Brain pericyte (primary cell): ENCODE measurements at regions not wholly inside any gene's neighbourhood (a gene's known extent, or its start where the extent isn't known, plus 50 kb on each side); places are given as distances from the start of the nearest gene placed in this dataset.
"Not testable (repeated sequence)": the region's sequence is repeated elsewhere in the genome, so short reads cannot be mapped to it uniquely, and the experiment has no call there.

Experiments
- DNase-seq: peaks from one replicate; pipeline ENCODE4 v3.0.0-alpha.2; 2012; ENCODE audit warnings: low read depth, low spot score

DNA sequence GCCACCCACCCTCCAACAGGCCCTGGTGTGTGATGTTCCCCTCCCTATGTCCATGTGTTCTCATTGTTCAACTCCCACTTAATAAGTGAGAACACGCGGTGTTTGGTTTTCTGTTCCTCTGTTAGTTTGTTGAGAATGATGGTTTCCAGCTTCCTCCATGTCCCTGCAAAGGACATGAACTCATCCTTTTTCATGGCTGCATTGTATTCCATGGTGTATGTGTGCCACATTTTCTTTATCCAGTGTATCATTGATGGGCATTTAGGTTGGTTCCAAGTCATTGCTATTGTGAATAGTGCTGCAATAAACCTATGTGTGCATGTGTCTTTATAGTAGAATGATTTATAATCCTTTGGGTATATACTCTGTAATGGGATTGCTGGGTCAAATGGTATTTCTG lies 424.2 kb upstream of the MEF2C start:
- DNase-seq, result not testable (repeated sequence)

DNA sequence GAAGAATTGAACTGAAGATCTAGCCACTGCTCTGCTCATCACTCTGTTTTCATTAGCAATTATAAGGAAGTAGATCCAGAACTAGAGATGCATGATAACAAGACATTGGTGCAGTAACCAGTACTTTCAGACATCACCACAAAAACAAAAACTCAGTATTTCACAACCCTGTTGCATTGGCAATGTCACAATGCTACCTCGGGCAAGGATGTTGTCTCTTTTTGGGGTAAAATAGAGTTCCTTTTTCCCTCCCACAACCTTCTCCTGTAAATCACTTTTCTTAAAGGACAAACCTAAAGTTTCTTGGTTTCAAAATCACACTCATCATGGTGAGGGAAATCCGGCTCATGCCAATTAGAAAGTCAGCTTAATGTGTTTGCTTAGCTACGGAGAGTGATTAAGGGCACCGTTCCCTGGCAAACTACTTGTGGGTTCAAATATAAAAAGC lies 420.1 kb upstream of the MEF2C start:
- DNase-seq, result no peak

DNA sequence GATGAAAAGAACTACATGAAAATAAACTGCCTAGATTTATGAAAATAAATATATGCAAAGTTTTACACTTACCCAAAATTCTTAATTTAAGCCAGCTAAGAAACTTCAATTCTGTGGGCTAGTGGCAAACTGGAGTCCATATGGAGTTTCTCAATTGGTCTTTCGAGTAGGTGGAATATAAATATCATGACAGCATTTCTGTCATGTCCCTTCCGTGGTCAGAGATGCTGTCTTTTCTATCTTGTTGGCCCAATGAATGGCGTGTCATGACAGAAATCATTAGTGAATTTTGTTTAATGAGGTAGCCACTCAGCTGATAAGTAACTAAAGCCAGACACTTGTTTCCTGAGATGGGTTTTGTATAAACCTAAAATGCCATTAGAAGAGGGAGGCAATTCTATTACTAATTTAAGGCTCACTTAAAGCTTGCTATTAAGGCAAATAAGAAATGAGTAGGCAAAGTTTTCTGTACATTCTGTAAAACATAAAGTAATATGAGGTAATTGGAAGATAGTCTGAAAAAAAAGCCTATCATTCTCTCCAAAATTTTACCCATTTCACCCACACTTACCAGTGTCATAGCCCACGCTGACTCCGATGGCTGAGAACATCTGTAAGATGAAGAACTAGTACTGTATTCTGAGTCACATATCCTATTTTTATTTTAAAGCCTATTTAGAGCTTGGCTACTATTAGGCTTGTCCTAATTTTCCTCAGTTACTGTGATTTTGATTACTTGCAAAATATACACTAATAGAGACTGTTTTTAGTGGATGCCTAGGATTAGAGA lies 419.3 kb upstream of the MEF2C start:
- no peak for DNase-seq

DNA sequence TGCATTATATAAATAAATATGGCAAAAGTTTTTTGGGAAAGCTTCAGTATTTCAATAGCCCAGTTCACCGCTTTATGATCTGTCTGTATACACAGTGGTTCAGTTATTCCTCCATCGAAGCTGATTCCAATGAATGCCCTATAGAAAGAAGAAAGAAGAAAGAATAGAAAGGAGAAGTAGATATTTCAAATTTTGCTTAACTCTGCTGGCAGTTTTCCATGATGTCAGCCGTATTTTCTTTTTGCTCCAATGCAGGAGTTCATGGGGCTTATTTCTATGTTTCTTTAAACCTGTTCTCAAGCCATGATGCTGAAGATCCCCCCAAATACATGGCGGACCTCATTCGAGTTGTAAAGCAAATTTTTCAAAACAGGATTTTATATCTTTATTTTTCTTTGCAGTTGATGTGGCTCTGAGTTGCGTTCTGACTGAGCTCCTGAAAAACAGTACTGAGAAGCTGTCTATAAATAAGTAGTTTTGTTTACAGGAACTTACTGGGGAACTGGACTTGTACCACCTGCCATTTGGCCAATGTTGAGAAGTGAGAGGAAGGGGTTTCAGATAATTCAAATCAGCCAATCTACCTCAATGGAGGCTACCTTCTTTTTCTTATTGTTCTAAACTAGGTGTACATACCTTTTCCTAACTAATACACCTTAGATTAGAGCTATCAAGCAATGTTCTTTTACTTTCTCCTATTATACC lies 418.5 kb upstream of the MEF2C start:
- no peak for DNase-seq

DNA sequence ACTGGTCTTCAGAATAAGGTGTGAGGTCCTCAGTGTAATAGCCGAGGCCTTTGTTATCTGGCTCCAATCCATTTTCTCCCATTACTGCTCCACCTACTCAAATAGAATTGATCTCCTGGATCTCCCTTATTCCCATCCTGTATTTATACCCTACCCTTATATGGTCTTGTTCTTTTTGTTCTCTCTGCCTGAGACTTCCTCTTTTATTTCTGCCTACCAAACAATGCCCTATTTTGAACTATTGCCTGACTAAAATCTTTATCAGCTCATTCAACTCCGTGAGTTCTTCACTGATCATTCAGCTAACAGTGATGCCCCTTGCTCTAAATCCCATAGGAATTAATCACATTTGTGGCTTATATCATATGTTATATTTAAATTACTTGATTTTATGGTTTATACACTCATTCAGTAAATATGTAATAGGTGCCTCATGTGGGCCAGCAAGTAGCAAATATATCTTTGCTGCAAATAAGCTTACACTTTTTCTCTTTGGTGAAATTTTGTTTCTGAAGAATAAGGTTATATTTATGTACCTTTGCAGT lies 417.5 kb upstream of the MEF2C start:
- DNase-seq, result no peak

DNA sequence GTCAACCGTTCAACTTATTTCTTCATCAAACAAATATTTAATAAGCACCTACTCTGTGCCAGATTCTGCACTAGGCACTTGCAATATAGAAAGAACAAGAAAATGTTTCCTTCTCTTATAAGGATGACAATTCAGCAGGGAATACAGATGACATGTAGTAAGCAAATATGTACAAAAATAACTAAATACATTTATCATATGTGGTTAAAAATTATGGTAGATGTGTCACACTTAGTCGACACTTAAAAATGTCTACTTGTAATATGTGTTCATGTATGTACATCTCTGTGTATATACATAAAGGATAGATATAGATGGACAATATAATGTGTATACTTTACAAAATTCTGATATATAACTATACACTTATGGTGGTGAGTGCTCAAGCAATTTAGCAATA lies 417.0 kb upstream of the MEF2C start:
- no peak for DNase-seq

DNA sequence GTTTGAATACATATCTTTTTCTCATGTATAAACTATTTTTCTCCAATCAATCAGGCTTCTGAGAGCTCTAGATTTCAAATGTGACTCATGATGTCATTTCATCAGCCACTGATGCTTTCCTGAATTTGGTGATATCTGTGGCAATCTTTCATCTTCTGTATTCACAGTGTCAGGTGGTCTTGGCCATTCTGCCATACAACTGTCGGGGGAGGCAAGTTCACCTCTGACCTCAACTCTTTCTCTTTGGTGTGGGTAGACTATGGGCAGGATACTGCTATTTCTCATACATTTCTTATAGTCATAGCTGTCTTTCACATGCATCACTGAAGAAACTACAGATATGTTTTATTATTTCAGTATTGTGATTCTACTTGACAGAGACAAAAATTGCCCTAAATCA lies 414.1 kb upstream of the MEF2C start:
- DNase-seq, result no peak

DNA sequence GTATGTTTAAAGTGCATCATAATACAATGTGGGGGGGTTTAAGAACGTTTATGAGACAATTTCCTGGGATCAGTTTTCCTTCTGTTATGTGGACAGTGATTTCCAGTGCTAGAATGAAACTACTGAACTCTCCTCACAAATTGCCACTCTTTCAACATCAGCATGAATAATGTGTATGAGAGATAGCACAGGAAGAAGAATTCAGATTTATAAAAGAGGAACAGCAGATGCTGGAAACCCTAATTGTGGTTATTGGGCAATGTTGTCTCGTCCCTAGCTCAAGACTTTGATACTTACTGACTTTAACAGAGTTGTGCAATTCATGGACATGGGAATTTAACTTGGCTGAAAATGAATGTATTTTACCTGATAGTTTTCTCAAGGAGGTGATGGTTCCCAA lies 410.8 kb upstream of the MEF2C start:
- no peak for DNase-seq

DNA sequence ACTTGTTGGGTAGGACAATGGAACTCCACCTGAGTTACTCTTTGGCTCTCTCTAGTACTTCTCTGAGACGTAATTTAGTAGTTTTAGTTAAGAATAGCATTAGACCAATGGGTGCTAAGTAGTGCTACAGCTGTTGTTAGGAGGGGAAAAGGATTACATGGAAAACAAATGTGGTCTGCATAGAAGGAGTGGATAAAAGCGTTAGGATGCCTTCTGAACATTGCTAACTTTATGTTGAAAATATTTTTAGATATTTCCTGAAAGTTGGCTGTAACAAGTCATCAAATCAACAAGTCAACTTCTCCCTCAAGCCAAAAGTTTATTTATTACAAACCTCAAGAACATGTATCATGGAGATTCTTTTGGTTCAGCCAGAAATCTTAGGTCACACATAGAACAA lies 409.5 kb upstream of the MEF2C start:
- no peak for DNase-seq

DNA sequence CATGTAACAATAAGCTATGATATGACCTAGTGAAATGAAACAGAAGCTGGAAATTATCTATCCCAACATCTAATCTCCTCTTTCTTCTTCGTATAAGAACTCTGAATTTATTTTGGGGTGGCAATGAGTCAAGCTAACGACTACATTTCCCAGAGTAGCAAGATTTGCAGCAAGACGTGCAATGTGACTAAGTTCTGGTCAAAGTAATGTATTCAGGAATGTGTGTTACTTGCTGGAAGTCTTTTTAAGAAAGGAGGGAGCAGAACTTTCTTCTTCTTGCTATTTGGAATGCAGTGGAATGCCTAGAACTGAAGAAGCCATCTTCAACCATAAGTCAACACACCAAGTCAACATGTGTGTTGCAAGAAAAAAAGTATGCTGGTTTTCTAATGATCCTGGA lies 406.6 kb upstream of the MEF2C start:
- DNase-seq, result no peak

DNA sequence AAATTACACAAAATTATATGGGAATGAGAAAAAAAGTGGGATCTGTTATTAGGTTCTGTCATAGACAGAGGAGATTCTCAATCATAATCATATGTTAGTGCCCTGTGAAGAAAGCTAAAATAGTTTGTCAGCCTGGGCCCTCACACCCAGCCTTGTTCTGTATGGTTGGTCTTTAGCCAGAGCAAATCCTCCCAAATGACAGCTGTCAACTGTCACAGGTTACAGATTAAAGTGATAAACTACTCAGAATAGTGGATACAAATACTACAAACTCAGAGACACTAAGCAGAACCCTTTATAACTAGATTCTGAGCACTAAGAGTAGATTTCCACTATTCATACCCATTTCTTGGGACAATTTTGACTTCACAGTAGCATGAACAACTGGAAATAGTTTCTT lies 405.0 kb upstream of the MEF2C start:
- no peak for DNase-seq

DNA sequence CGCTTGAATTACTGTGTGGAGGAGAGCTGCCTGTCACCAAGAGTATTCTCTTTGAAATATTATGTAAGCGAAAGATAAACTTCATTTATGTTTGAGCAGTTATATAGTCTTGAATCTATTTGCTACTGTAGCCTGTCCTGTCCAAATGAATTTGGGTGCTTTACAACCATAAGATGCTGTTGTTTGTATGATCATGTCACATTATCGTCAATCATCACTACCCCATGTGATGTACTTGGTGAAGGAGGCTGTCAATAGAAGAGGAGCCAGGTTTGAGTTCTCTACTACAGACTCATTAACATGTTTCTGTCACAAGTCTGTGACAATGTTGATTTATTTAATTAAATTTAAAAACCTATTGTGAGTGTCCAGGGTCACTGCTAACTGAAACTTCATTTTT lies 403.3 kb upstream of the MEF2C start:
- DNase-seq, result no peak

DNA sequence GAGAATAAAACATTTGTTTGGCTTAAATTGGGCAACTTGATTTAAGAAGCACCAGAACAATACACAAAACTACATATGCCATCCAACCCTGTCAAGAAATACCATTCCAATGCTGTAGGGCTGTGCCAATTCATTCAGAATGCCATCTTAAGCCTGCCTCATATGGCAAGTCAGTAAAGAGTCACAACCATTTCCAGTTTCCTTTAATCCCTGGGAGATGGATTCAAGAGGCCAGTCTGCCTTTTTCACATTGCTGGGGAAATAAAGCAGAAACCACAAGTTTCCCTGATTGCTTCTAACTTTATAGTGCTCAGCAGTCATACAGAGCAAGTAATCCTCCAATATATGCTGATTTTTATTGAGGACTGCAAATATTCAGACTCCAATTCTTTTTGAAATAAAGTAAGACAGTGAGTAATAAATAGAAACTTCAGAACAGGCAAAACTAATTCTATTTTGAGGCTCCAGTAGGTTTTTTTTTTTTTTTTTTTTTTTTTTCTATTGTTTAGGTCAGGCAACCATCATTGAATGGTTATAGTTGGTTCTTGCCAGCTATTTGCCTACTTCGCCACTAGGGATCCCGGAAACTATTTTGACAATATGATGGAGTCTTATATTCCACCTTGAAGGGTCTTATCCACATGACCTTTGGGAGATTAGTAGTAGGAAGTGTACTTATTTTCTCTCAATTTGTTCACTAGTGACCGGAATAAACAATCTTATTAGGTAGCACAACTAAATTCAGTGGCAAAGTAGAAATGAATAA lies 400.9 kb upstream of the MEF2C start:
- DNase-seq, result no peak

DNA sequence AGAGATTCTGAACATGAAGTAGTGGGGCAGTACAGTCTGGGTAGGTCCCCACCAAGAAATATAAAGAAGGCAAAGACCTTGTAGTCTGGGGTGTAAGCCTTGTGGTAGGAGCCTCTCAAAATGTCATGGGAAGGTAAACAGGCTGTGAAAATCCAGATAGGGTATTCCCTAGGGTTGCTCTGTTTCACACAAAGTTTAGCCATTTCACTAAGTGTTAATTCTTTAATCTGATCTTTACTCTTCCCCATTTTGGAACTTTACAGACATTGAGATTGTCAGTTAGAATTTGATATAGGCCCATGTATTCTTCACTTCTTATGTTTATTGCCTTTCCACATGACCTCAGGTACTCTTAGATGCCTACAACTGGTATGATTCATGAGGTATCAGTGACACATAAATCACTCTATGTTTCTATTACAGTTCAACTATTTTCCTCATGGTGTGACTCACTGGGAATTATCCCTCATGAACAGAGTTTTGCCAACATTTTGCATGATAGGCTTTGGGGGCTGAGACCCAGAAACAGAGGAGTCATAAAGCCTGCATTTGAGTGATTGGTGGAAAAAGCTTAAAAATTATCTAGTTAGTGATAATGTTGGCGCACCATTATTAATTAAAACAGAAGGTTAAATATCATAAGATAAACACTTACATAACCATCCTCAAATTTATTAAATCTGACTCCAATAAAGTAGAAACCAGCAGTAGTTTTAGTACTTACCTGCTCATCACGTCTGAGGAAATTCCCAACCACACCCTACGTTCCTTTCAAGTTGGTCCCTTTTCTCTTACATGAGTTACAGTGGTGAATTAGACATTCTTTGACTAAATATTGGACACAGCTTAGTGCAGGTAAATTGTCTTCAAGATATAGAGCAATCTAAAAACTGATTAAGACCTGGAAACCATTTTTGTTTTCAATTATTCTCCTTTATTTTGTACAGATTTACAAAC lies 399.8 kb upstream of the MEF2C start:
- no peak for DNase-seq

DNA sequence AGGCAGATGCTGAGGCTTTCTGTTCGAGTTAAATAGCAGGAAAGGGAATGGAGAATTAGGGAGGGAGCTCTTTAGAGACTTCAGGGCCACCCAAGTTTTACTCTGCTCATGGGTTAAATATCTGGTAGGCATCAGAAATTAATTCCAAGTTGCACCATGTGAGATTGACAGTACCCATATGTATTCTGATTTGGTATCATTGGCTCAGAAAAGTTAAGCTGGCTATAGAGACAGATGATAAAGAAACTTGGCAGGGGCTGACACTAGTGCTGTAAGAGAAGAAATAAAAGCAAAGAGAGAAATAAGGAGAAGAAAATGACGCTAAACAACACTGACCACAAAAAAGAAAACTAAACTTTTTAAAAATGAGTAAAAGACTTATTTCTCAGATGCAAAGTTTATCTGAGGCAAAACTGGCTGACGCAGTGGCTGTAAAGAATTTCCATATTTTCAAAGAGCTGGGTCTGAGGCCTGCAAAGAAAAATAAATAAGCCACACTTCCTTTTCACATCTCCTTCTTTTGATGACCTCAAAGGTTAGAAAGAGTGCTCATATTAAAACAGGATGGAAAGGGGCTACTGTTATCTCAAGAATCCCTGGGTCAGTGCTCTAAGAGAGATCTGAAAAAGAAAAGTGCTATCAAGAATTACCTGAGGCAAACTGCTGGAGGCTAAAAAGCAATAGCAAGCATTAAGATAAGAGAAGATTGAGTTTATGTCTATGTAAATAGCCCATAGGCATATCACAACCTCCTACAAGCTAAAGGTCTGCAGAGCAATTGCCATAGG lies 399.0 kb upstream of the MEF2C start:
- DNase-seq, result no peak

DNA sequence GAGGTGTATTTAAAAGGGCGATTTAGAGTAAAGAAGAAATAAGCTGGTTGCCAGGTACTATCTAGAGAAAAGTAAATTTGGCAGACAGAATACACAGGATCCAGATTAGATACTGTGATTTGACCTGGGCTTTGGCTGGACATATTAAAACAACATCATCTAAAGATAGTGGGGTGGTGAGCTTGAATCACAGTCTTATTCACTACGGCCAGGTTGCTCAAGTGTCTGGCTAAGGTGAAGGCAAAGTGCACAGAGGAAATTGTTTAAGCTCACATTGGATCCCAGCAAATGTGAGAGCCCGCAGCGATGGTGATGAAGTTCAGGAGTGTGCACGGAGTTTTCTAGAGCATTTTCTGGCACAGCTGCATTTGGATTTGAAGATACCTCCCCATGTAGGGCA lies 398.2 kb upstream of the MEF2C start:
- no peak for DNase-seq

DNA sequence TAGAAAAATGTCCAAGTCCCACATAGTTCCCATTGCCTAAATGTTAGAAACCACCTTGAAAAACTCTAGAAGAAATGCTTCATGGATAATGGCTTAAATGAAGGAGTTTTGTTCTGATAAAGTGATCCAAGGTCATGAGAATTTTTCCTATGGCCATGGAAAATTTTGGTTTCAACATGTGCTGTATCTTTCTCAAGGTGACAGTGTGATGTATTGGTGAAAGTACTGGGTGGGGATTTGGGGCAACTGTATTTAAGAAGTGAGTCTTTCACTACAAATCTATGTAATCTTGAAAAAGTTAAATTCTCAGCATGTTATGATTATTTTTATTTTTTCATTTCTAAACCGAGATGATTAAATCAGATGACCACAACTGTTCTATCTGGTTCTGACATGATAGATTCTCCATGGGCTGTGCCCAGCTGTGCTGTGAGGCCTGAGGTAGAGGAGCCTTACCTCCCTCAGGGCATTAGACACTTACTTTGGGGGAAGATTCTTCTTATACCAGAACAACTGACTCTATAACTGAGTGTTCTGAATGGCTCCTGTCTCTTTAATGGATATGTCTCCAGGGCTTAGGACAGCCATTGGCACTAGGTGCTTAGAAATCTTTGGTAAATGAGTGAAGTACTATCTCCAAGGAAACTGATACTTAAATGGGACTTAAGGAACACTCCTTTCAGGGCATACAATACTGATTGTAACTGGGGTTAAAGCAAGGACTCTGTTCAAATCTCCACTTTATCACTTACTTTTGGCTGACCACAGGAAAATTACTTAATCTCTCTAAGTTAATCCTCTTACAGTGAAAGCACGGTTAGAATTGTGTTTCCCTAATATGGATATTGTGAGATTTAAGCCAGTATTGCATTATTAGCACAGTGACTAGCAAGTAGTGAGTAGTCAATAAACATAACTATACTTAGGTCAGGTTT lies 397.4 kb upstream of the MEF2C start:
- no peak for DNase-seq

DNA sequence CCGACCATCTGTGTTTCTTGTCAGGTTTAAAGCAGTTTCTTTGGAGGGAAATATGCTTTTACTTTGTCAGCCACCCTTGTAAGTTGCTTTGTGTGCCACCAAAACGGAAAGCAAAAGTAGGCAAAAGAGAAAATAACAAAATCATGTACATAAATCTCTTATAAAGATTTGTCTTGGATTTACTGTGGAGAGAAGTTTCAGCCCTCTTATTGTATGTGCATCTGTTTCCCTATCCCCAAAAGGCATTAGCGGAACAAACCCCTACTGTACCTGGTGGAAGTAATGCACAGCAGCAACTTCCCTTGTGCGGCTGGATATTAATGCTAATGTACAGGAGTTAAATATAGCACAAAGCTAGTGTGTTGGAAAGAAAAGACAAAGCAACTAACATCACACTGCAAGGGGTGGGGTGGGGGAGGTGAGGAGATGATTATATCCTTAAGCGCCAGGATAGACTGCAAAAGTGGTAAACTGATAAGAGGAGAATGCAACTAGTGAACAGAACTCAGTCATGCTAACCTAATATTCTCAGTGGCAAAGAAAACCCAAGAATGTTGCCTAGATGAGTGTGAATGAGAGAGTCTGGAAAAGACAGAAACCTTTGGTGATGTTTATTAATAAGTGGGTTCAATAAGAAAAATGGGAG lies 396.5 kb upstream of the MEF2C start:
- no peak for DNase-seq

DNA sequence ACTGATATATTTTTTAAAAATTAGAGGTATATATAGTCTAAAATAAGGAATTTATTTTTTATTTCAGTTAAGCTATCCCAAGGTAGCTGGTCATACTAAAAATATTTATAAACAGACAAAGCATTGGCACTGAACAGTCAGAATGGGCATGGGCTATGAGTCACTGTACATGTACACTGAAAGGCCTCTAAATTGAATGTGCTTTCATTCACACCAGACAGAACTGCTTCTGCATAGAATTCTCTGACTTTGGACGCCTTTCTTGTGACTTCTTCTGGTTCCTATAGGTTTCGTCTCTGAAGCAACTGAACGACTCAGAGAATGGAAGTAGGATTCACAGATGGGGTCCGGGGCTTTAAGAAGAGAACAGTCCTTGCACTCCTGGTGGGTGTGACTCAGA lies 394.8 kb upstream of the MEF2C start:
- no peak for DNase-seq
